C4-2B (cell line): ENCODE measurements at regions not wholly inside any gene's neighbourhood (a gene's known extent, or its start where the extent isn't known, plus 50 kb on each side); places are given as distances from the start of the nearest gene placed in this dataset.

Source experiments
- ZFX ChIP-seq: fragments of 450-650 bp; IDR thresholded peaks from 2 replicates; pipeline ENCODE4 v1.6.1; 2017
- TF ChIP-seq, protein P1 (sequence below): fragments of 450-650 bp; conservative IDR thresholded peaks from 2 replicates; pipeline ENCODE4 v1.5.1; 2017; ENCODE audit warnings: mild to moderate bottlenecking

DNA sequence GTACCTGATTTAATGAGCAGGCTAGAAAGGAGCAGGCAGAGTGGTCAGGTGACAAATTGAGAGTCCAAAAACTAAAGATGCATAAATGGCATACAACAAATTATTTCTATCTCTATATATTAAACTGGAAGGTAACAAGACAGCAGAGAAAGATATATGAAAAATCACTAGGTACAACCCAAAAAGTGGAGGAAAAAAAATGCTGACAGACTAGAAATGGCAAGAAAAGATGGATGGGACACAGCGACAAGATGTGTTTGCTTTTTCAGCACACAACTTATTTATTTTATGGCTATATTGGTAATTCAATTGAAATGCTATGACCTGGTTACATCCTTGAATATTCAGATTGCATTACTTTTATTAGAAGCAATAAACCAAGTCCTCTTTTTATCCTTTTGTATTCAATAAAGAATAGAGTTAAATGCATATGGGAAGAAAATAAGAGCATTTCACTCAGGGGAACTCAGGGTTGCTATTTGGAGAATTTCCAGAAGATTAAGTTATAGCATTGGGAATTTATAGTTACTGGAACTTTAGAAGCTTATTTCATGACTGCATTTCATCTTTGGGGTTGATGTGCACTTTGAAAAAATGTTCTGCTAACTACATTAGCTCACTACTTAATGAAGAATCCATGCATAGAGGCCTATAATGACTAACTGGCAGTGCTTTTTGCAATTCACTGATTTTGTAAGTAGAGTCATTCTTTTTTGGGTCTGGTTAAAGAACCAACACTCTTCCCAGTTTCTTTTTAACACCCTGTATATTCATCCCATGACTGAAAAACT, 566.6 kb upstream of the TUSC1 start:
- TF ChIP-seq, protein P1, sequence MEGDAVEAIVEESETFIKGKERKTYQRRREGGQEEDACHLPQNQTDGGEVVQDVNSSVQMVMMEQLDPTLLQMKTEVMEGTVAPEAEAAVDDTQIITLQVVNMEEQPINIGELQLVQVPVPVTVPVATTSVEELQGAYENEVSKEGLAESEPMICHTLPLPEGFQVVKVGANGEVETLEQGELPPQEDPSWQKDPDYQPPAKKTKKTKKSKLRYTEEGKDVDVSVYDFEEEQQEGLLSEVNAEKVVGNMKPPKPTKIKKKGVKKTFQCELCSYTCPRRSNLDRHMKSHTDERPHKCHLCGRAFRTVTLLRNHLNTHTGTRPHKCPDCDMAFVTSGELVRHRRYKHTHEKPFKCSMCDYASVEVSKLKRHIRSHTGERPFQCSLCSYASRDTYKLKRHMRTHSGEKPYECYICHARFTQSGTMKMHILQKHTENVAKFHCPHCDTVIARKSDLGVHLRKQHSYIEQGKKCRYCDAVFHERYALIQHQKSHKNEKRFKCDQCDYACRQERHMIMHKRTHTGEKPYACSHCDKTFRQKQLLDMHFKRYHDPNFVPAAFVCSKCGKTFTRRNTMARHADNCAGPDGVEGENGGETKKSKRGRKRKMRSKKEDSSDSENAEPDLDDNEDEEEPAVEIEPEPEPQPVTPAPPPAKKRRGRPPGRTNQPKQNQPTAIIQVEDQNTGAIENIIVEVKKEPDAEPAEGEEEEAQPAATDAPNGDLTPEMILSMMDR, result no peak
- no peak for TF ChIP-seq ZFX
